PC-9 (cell line): ENCODE measurements at regions not wholly inside any gene's neighbourhood (a gene's known extent, or its start where the extent isn't known, plus 50 kb on each side); places are given as distances from the start of the nearest gene placed in this dataset.

ENCODE experiments used
- BruUV-seq: library from RNA; stranded (reverse); fragments of 400-500 nt; replicated peaks from 2 replicates; lab custom pipeline; 2021; lab: Mats Ljungman, UMichigan
- CTCF ChIA-PET: fragments of 300-600 bp; sonication (Branson Sonifier 250); formaldehyde crosslinking; loops from one replicate; lab custom pipeline; 2022; ENCODE audit warnings: antibody characterized with exemption; lab: Charles Lee
- POLR2A ChIA-PET: fragments of 300-600 bp; sonication (Branson Sonifier 250); formaldehyde crosslinking; loops from one replicate; lab custom pipeline; 2022; ENCODE audit warnings: antibody characterized with exemption; ENCODE audit not compliant: unreplicated experiment; lab: Charles Lee
- DNase-seq, 2 experiments: peaks; one replicate each; pipeline versions ENCODE4 v3.0.0 to v3.0.0-alpha.2; 2015 to 2022; ENCODE audit warnings: mixed read lengths in 1 of 2
- H2AFZ ChIP-seq: fragments of 200-600 bp; sonication (generic); 2 replicates; pipeline ENCODE4 v1.8.1; 2017; ENCODE audit warnings: antibody characterized with exemption
- H3F3A ChIP-seq: fragments of 200-600 bp; sonication (generic); 2 replicates; pipeline ENCODE4 v1.8.1; 2017; ENCODE audit warnings: antibody characterized with exemption, mild to moderate bottlenecking, low read depth; ENCODE audit not compliant: insufficient read depth
- H3K27ac ChIP-seq: fragments of 200-600 bp; sonication (generic); 2 replicates; pipeline ENCODE4 v1.6.1; 2016; ENCODE audit warnings: mixed run types
- H3K27me3 ChIP-seq: fragments of 200-600 bp; sonication (generic); 2 replicates; pipeline ENCODE4 v1.6.1; 2016; ENCODE audit warnings: low read depth, mixed run types; ENCODE audit not compliant: insufficient read depth
- H3K36me3 ChIP-seq: fragments of 200-600 bp; sonication (generic); 2 replicates; pipeline ENCODE4 v1.6.1; 2016; ENCODE audit warnings: low read depth, mixed run types
- H3K4me1 ChIP-seq: fragments of 200-600 bp; sonication (generic); replicated peaks from 2 replicates; pipeline ENCODE4 v1.6.1; 2016; ENCODE audit warnings: mixed run types; ENCODE audit not compliant: insufficient read depth
- H3K4me2 ChIP-seq: fragments of 200-600 bp; sonication (generic); 2 replicates; pipeline ENCODE4 v1.6.1; 2017; ENCODE audit warnings: mixed run types
- H3K4me3 ChIP-seq: fragments of 200-600 bp; sonication (generic); 2 replicates; pipeline ENCODE4 v1.6.1; 2016; ENCODE audit warnings: mixed run types
- H3K79me2 ChIP-seq: fragments of 200-600 bp; sonication (generic); 2 replicates; pipeline ENCODE4 v1.6.1; 2017; ENCODE audit warnings: low read depth, mixed run types
- H3K9me2 ChIP-seq: fragments of 200-600 bp; sonication (generic); 2 replicates; pipeline ENCODE4 v1.8.1; 2017; ENCODE audit warnings: mild to moderate bottlenecking; ENCODE audit not compliant: insufficient read depth
- H3K9me3 ChIP-seq: fragments of 200-600 bp; sonication (generic); 2 replicates; pipeline ENCODE4 v1.8.1; 2016; ENCODE audit warnings: low read depth; ENCODE audit not compliant: insufficient read depth
- H4K20me1 ChIP-seq: fragments of 200-600 bp; sonication (generic); 2 replicates; pipeline ENCODE4 v1.8.1; 2017; ENCODE audit not compliant: insufficient read depth
- CTCF ChIP-seq: fragments of 200-600 bp; sonication (generic); conservative IDR thresholded peaks from 2 replicates; pipeline ENCODE4 v1.6.1; 2017; ENCODE audit warnings: mixed run types, antibody characterized with exemption, mild to moderate bottlenecking, moderate library complexity
- EZH2 ChIP-seq: fragments of 200-600 bp; sonication (generic); IDR thresholded peaks from 2 replicates; pipeline ENCODE4 v1.8.0; 2017; ENCODE audit warnings: antibody characterized with exemption, low read depth
- intact Hi-C: fragments of 100-400 bp; cut with micrococcal nuclease; formaldehyde crosslinking; loops from one replicate; pipeline ENCODE4 v1.10.0; 2022; ENCODE audit not compliant: unreplicated experiment

GRCh38 chr4:130851932-130852331, 1756.0 kb downstream of the C4orf33 start:
- H3K9me2 ChIP-seq: no peaks in the 10 kb centered on the region
- CTCF ChIA-PET: no interaction called here
- intact Hi-C loops: no loop called here
- no peak overlapping the region for H3K4me3 ChIP-seq
- H3K27me3 ChIP-seq: no peaks in the 10 kb centered on the region
- H3K79me2 ChIP-seq: no peaks in the 10 kb centered on the region
- DNase-seq: no peak
- H3K4me1 ChIP-seq: no peaks in the 10 kb centered on the region
- no peak overlapping the region for H2AFZ ChIP-seq
- H4K20me1 ChIP-seq: no peaks in the 10 kb centered on the region
- no peak overlapping the region for H3K27ac ChIP-seq
- H3K4me2 ChIP-seq: no peak overlapping the region
- H3K36me3 ChIP-seq: no peaks in the 10 kb centered on the region
- no peaks in the 10 kb centered on the region for H3K9me3 ChIP-seq
- no peaks in the 10 kb centered on the region for H3F3A ChIP-seq
- BruUV-seq: no TSS peak
- no peak for TF ChIP-seq CTCF
- no peak for TF ChIP-seq EZH2
- POLR2A ChIA-PET: no interaction called here

GRCh38 chr4:130855533-130855932, 1759.6 kb downstream of the C4orf33 start:
- no peaks in the 10 kb centered on the region for H3K9me3 ChIP-seq
- BruUV-seq: no TSS peak

GRCh38 chr4:130859991-130860390, 1764.0 kb downstream of the C4orf33 start:
- CTCF ChIA-PET: no interaction called here
- intact Hi-C loops: no loop called here
- BruUV-seq: no TSS peak

More at GRCh38 chr4:130855533-130855932, 1759.6 kb downstream of the C4orf33 start:
- Histone ChIP-seq H3K27ac (no peak overlapping the region), H2AFZ (no peak overlapping the region), H3K79me2 (no peaks in the 10 kb centered on the region), H3K4me1 (no peaks in the 10 kb centered on the region), H3K36me3 (no peaks in the 10 kb centered on the region), H4K20me1 (no peaks in the 10 kb centered on the region), H3K4me3 (no peak overlapping the region), H3K27me3 (no peaks in the 10 kb centered on the region), H3K9me2 (no peaks in the 10 kb centered on the region), H3K4me2 (no peak overlapping the region), H3F3A (no peaks in the 10 kb centered on the region)
- POLR2A ChIA-PET: no interaction called here
- no peak for DNase-seq
- no peak for TF ChIP-seq CTCF
- no peak for TF ChIP-seq EZH2
- intact Hi-C loops: no loop called here
- CTCF ChIA-PET: no interaction called here

More at GRCh38 chr4:130859991-130860390, 1764.0 kb downstream of the C4orf33 start:
- H3K27me3 ChIP-seq: no peaks in the 10 kb centered on the region
- no peaks in the 10 kb centered on the region for H3K36me3 ChIP-seq
- H3K4me2 ChIP-seq: no peak overlapping the region
- H3K27ac ChIP-seq: no peak overlapping the region
- H3K4me1 ChIP-seq: no peaks in the 10 kb centered on the region
- POLR2A ChIA-PET: no interaction called here
- H3K9me3 ChIP-seq: no peaks in the 10 kb centered on the region
- H3K9me2 ChIP-seq: no peaks in the 10 kb centered on the region
- TF ChIP-seq EZH2 (no peak), CTCF (no peak)
- H2AFZ ChIP-seq: no peak overlapping the region
- no peaks in the 10 kb centered on the region for H4K20me1 ChIP-seq
- DNase-seq: no peak
- H3K4me3 ChIP-seq: no peak overlapping the region
- H3F3A ChIP-seq: no peaks in the 10 kb centered on the region
- no peaks in the 10 kb centered on the region for H3K79me2 ChIP-seq
